PC-9 (cell line): ENCODE measurements at regions not wholly inside any gene's neighbourhood (a gene's known extent, or its start where the extent isn't known, plus 50 kb on each side); places are given as distances from the start of the nearest gene placed in this dataset.

Experiments used
- BruUV-seq: library from RNA; stranded (reverse); fragments of 400-500 nt; replicated peaks from 2 replicates; lab custom pipeline; 2021; lab: Mats Ljungman, UMichigan
- CTCF ChIA-PET: fragments of 300-600 bp; sonication (Branson Sonifier 250); formaldehyde crosslinking; loops from one replicate; lab custom pipeline; 2022; ENCODE audit warnings: antibody characterized with exemption; lab: Charles Lee
- POLR2A ChIA-PET: fragments of 300-600 bp; sonication (Branson Sonifier 250); formaldehyde crosslinking; loops from one replicate; lab custom pipeline; 2022; ENCODE audit warnings: antibody characterized with exemption; ENCODE audit not compliant: unreplicated experiment; lab: Charles Lee
- DNase-seq, 2 experiments: peaks; one replicate each; pipeline versions ENCODE4 v3.0.0 to v3.0.0-alpha.2; 2015 to 2022; ENCODE audit warnings: mixed read lengths in 1 of 2
- H2AFZ ChIP-seq: fragments of 200-600 bp; sonication (generic); 2 replicates; pipeline ENCODE4 v1.8.1; 2017; ENCODE audit warnings: antibody characterized with exemption
- H3F3A ChIP-seq: fragments of 200-600 bp; sonication (generic); 2 replicates; pipeline ENCODE4 v1.8.1; 2017; ENCODE audit warnings: antibody characterized with exemption, mild to moderate bottlenecking, low read depth; ENCODE audit not compliant: insufficient read depth
- H3K27ac ChIP-seq: fragments of 200-600 bp; sonication (generic); 2 replicates; pipeline ENCODE4 v1.6.1; 2016; ENCODE audit warnings: mixed run types
- H3K27me3 ChIP-seq: fragments of 200-600 bp; sonication (generic); 2 replicates; pipeline ENCODE4 v1.6.1; 2016; ENCODE audit warnings: low read depth, mixed run types; ENCODE audit not compliant: insufficient read depth
- H3K36me3 ChIP-seq: fragments of 200-600 bp; sonication (generic); 2 replicates; pipeline ENCODE4 v1.6.1; 2016; ENCODE audit warnings: low read depth, mixed run types
- H3K4me1 ChIP-seq: fragments of 200-600 bp; sonication (generic); replicated peaks from 2 replicates; pipeline ENCODE4 v1.6.1; 2016; ENCODE audit warnings: mixed run types; ENCODE audit not compliant: insufficient read depth
- H3K4me2 ChIP-seq: fragments of 200-600 bp; sonication (generic); 2 replicates; pipeline ENCODE4 v1.6.1; 2017; ENCODE audit warnings: mixed run types
- H3K4me3 ChIP-seq: fragments of 200-600 bp; sonication (generic); 2 replicates; pipeline ENCODE4 v1.6.1; 2016; ENCODE audit warnings: mixed run types
- H3K79me2 ChIP-seq: fragments of 200-600 bp; sonication (generic); 2 replicates; pipeline ENCODE4 v1.6.1; 2017; ENCODE audit warnings: low read depth, mixed run types
- H3K9me2 ChIP-seq: fragments of 200-600 bp; sonication (generic); 2 replicates; pipeline ENCODE4 v1.8.1; 2017; ENCODE audit warnings: mild to moderate bottlenecking; ENCODE audit not compliant: insufficient read depth
- H3K9me3 ChIP-seq: fragments of 200-600 bp; sonication (generic); 2 replicates; pipeline ENCODE4 v1.8.1; 2016; ENCODE audit warnings: low read depth; ENCODE audit not compliant: insufficient read depth
- H4K20me1 ChIP-seq: fragments of 200-600 bp; sonication (generic); 2 replicates; pipeline ENCODE4 v1.8.1; 2017; ENCODE audit not compliant: insufficient read depth
- EZH2 ChIP-seq: fragments of 200-600 bp; sonication (generic); IDR thresholded peaks from 2 replicates; pipeline ENCODE4 v1.8.0; 2017; ENCODE audit warnings: antibody characterized with exemption, low read depth
- intact Hi-C: fragments of 100-400 bp; cut with micrococcal nuclease; formaldehyde crosslinking; loops from one replicate; pipeline ENCODE4 v1.10.0; 2022; ENCODE audit not compliant: unreplicated experiment
- TF ChIP-seq, protein P1 (sequence below): fragments of 200-600 bp; sonication (generic); conservative IDR thresholded peaks from 2 replicates; pipeline ENCODE4 v1.6.1; 2017; ENCODE audit warnings: mixed run types, antibody characterized with exemption, mild to moderate bottlenecking, moderate library complexity

DNA sequence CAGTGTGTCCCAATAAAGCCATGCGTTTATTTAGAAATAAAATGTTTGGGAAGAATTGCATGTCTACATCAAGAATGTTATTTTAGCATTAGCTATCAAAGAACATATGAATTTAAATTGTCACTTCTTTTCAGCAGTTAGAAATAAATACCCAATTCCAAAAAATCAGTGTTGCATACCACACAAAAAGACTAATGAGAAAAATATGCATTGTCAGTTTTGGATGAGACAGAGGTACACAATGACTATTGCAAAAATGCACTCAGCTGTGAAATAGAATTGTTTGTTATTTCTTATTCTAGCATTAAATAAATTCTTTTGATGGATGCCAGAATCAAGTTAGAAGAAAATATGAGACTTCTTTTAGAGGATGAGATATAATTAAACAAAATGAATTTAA is 833.9 kb downstream of the SLITRK1 start:
- Histone ChIP-seq H3K4me1 (no peaks in the 10 kb centered on the region), H3K36me3 (no peaks in the 10 kb centered on the region), H3K9me2 (no peaks in the 10 kb centered on the region), H3K4me3 (no peak overlapping the region), H3K27ac (no peak overlapping the region), H3K9me3 (no peaks in the 10 kb centered on the region; the same call in 1 of the 2 replicates), H2AFZ (no peak overlapping the region), H4K20me1 (no peaks in the 10 kb centered on the region), H3K79me2 (no peaks in the 10 kb centered on the region), H3K27me3 (no peaks in the 10 kb centered on the region), H3F3A (no peaks in the 10 kb centered on the region), H3K4me2 (no peak overlapping the region)
- ChIA-PET CTCF (no interaction called here), POLR2A (no interaction called here)
- BruUV-seq: no TSS peak
- intact Hi-C loops: no loop called here
- no peak for DNase-seq
- no peak for TF ChIP-seq EZH2
- TF ChIP-seq, protein P1, sequence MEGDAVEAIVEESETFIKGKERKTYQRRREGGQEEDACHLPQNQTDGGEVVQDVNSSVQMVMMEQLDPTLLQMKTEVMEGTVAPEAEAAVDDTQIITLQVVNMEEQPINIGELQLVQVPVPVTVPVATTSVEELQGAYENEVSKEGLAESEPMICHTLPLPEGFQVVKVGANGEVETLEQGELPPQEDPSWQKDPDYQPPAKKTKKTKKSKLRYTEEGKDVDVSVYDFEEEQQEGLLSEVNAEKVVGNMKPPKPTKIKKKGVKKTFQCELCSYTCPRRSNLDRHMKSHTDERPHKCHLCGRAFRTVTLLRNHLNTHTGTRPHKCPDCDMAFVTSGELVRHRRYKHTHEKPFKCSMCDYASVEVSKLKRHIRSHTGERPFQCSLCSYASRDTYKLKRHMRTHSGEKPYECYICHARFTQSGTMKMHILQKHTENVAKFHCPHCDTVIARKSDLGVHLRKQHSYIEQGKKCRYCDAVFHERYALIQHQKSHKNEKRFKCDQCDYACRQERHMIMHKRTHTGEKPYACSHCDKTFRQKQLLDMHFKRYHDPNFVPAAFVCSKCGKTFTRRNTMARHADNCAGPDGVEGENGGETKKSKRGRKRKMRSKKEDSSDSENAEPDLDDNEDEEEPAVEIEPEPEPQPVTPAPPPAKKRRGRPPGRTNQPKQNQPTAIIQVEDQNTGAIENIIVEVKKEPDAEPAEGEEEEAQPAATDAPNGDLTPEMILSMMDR: no peak

DNA sequence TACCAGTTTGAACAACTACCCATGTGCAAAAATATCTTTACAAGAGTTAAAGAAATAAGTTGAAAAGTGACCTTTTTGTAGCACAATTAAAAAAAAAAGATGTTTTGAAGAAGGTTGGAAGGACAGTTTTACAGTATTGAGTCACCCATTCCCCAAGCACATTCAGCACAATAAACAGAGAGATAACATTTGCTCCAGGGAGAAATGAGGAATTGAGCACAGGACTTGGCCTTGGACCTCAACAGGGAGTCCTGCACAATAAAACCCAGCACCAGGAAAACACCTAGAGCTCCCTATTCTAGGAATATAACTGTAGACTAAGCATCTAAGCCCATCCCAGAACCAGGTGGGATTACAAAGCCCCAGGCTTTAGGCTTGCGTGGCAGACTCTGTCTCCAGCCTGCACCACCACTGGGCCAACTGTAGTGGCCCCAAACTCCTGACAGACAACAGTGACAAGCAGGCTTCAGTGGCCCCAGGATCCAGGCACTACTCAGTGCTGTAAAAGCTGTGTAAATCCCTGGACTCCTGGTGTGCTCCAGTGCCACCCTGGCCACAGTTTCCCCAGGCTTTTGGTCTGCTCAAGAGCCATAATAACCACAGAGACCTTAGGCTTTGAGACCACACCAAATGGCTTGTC is 857.2 kb downstream of the SLITRK1 start:
- H3K27ac ChIP-seq: no peak overlapping the region
- BruUV-seq: no TSS peak
- no peak overlapping the region for H3K4me2 ChIP-seq
- TF ChIP-seq EZH2: no peak
- H2AFZ ChIP-seq: no peak overlapping the region
- CTCF ChIA-PET: no interaction called here
- no peaks in the 10 kb centered on the region for H3K4me1 ChIP-seq
- no peaks in the 10 kb centered on the region for H3K79me2 ChIP-seq
- POLR2A ChIA-PET: no interaction called here
- no peaks in the 10 kb centered on the region for H3K27me3 ChIP-seq
- H4K20me1 ChIP-seq: no peaks in the 10 kb centered on the region
- H3K9me2 ChIP-seq: no peaks in the 10 kb centered on the region; the same call in 1 of the 2 replicates
- H3K4me3 ChIP-seq: no peak overlapping the region
- H3K36me3 ChIP-seq: no peaks in the 10 kb centered on the region
- intact Hi-C loops: no loop called here
- H3K9me3 ChIP-seq: no peaks in the 10 kb centered on the region
- H3F3A ChIP-seq: no peaks in the 10 kb centered on the region
- DNase-seq: no peak

DNA sequence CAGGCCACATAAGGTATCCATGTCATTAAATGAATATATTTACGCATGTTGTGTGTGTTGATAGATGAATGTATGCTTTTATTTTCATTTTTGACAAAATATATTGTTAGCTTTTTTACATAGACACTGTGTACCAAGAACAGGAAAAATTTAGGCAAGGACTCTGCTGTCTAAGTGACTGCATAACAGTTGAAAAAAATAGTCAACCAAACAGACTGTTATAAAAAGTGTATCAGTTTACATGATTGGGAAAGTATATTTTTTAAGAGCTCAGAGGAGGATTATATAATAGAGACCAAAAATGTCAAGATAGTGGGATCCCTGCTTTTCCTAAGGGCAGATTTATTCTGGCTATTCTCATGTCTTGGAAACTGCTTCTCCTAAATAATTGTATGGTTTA is 858.0 kb downstream of the SLITRK1 start:
- ChIA-PET CTCF (no interaction called here), POLR2A (no interaction called here)
- Histone ChIP-seq H3K36me3 (no peaks in the 10 kb centered on the region), H3K27me3 (no peaks in the 10 kb centered on the region), H3K9me2 (no peaks in the 10 kb centered on the region; the same call in 1 of the 2 replicates), H3K79me2 (no peaks in the 10 kb centered on the region), H4K20me1 (no peaks in the 10 kb centered on the region), H3K4me2 (no peak overlapping the region), H3K9me3 (no peaks in the 10 kb centered on the region), H3K27ac (no peak overlapping the region), H3K4me1 (no peaks in the 10 kb centered on the region), H3K4me3 (no peak overlapping the region), H2AFZ (no peak overlapping the region), H3F3A (no peaks in the 10 kb centered on the region)
- TF ChIP-seq, protein P1: no peak
- no peak for TF ChIP-seq EZH2
- intact Hi-C loops: no loop called here
- no peak for DNase-seq
- no TSS peak for BruUV-seq

DNA sequence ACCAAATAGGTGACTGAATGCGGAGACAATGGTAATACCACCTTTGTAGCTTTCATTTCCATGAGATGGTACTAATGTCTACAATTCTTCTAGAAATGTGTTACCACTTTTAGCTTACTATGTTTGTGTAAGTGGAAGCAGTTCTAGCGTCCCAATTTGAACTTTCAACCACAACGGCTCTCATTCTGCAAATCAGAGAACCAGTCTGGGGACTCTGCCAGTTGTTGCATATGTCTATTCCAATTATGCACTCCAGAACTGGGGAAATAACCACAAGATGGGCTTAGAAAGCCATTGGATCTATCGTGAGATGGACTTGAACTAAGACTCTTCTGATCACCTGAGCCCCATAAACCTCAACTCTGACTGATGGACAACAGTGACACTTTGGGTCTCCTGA is 862.3 kb downstream of the SLITRK1 start:
- POLR2A ChIA-PET: no interaction called here

More for the DNA sequence above, 862.3 kb downstream of the SLITRK1 start:
- Histone ChIP-seq H3K27ac (no peak overlapping the region), H3F3A (no peaks in the 10 kb centered on the region), H3K9me2 (no peaks in the 10 kb centered on the region; the same call in 1 of the 2 replicates), H3K9me3 (no peaks in the 10 kb centered on the region), H4K20me1 (no peaks in the 10 kb centered on the region), H3K36me3 (no peaks in the 10 kb centered on the region), H3K4me2 (no peak overlapping the region), H3K4me1 (no peaks in the 10 kb centered on the region), H3K79me2 (no peaks in the 10 kb centered on the region), H2AFZ (no peak overlapping the region), H3K27me3 (no peaks in the 10 kb centered on the region), H3K4me3 (no peak overlapping the region)
- intact Hi-C loops: no loop called here
- CTCF ChIA-PET: no interaction called here
- no TSS peak for BruUV-seq
- TF ChIP-seq, protein P1: no peak
- TF ChIP-seq EZH2: no peak
- DNase-seq: no peak
